Kidney epithelial cell (primary cell): ENCODE measurements at regions not wholly inside any gene's neighbourhood (a gene's known extent, or its start where the extent isn't known, plus 50 kb on each side); places are given as distances from the start of the nearest gene placed in this dataset.

Source experiments
- DNase-seq: peaks from one replicate; pipeline ENCODE4 v3.0.0-alpha.2; 2010; ENCODE audit warnings: low read depth
- H3K27me3 ChIP-seq: 2 replicates; pipeline ENCODE4 v1.6.0; 2011; ENCODE audit warnings: low read length; ENCODE audit not compliant: control insufficient read depth, insufficient read depth
- H3K36me3 ChIP-seq: 2 replicates; pipeline ENCODE4 v1.5.1; 2011; ENCODE audit warnings: low read length; ENCODE audit not compliant: control insufficient read depth, insufficient read depth
- H3K4me3 ChIP-seq: 2 replicates; pipeline ENCODE4 v1.5.1; 2011; ENCODE audit warnings: low read depth, mild to moderate bottlenecking, control low read depth, low read length
- TF ChIP-seq, protein P1 (sequence below): IDR thresholded peaks from 2 replicates; pipeline ENCODE4 v1.5.1; 2011; ENCODE audit warnings: mild to moderate bottlenecking, moderate library complexity, low read length, control low read depth, inconsistent platforms; ENCODE audit not compliant: insufficient read depth, poor library complexity, severe bottlenecking

DNA sequence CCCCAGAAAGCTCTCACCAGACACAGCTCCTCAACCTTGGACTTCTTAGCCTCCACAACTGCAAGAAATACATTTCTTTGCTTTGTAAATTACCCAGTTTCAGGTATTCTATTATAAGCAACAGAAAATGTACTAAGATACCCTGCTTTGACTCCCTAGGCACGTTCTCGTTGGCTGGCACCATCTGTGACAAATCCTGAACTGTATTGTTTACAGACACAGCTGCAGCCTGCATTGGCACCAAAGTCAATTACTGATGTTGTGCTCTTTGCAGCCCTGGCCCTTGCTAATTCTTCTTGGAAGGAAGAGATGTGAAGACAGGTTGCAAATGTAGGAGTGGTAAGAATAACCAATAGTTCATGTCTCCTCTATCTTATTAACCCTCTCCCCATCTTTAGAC lies 72.7 kb upstream of the FAM136A start:
- no peak for DNase-seq
- TF ChIP-seq, protein P1, sequence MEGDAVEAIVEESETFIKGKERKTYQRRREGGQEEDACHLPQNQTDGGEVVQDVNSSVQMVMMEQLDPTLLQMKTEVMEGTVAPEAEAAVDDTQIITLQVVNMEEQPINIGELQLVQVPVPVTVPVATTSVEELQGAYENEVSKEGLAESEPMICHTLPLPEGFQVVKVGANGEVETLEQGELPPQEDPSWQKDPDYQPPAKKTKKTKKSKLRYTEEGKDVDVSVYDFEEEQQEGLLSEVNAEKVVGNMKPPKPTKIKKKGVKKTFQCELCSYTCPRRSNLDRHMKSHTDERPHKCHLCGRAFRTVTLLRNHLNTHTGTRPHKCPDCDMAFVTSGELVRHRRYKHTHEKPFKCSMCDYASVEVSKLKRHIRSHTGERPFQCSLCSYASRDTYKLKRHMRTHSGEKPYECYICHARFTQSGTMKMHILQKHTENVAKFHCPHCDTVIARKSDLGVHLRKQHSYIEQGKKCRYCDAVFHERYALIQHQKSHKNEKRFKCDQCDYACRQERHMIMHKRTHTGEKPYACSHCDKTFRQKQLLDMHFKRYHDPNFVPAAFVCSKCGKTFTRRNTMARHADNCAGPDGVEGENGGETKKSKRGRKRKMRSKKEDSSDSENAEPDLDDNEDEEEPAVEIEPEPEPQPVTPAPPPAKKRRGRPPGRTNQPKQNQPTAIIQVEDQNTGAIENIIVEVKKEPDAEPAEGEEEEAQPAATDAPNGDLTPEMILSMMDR = no peak

DNA sequence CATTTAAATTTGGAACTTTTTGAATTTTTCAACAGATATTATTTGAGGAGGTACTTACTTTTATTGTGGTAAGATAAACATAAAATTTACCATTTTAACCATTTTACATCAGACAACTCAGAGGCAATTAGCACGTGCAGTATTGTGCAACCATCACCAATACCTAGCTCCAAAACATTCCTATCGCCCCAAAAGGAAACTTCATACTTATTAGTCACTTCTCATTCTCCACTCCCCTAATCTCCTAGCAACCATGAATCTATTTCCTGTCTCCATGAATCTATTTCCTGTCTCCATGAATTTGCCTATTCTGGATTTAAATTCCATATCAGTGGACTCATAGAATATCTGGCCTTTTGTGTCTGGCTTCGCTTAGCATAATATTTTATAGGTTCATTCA lies 69.9 kb upstream of the FAM136A start:
- peak; percentile 32 for DNase-seq
- Histone ChIP-seq H3K4me3 (no peak overlapping the region), H3K27me3 (no peaks in the 10 kb centered on the region), H3K36me3 (no peaks in the 10 kb centered on the region)
- TF ChIP-seq, protein P1 = no peak

More for the DNA sequence above, 72.7 kb upstream of the FAM136A start:
- H3K27me3 ChIP-seq = no peaks in the 10 kb centered on the region
- H3K4me3 ChIP-seq = no peak overlapping the region
- H3K36me3 ChIP-seq = no peaks in the 10 kb centered on the region

DNA sequence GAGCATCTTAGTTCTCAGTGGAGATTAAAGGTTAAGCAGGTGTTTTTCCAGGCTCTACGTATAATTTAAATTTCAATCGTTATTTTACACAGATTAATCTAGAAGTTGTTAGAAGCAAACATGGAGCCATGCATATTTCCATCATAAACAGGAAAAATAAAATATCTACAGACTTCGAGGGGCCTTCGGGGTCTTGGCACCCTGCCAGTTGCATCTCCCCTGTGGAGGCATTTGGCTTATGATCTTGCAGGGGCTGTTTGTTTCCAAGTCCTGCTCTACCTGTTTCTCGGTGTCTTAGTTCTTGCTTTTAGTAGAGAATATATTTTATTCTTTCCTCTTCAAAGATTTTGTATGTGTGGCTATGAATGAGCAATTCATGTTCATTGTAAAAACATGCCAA lies 67.2 kb upstream of the FAM136A start:
- Histone ChIP-seq H3K36me3 (no peaks in the 10 kb centered on the region), H3K4me3 (no peak overlapping the region), H3K27me3 (no peaks in the 10 kb centered on the region)
- no peak for DNase-seq
- TF ChIP-seq, protein P1 = no peak

DNA sequence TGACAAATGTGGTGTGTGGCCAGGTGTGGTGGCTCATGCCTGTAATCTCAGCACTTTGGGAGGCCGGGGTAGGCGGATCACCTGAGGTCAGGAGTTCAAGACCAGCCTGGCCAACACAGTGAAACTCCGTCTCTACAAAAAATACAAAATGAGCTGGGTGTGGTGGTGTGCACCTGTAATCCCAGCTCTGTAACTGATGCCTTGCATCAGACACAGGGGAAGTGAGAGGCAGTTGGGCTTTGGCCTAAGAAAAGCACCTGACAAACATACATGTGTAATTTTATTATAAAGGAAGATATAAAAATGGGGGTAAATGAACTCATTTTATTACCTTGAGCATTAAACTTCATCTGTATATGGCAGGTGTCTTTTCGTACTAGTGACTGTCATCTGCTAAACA lies 66.7 kb upstream of the FAM136A start:
- DNase-seq = no peak
- Histone ChIP-seq H3K27me3 (no peaks in the 10 kb centered on the region), H3K36me3 (no peaks in the 10 kb centered on the region), H3K4me3 (no peak overlapping the region)
- TF ChIP-seq, protein P1 = no peak

DNA sequence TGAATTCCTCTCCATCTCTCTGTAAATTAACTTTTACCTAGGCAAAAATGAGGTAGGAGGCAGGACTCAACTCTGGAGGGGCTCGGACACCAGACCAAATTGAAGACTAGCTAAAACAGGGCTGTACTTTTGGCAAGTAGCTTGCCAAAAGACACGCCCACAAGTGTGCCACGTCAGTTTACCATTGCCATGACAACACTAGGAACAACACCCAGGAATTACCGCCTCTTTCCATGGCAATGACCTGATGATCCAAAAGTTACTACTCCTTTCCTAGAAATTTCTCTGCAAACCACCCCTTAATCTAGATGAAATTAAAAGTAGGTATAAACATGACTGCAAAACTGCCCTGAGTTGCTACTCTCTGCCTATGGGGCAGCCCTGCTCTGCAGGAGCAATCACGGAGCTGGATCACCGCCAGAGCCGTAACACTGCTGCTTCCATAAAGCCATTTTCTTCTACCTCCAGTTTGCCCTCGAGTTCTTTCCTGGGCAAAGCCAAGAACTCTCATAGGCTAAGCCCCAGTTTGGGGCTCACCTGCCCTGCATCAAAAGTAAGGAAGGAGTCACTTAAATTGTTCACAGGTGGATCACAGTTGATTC lies 66.0 kb upstream of the FAM136A start:
- Histone ChIP-seq H3K4me3 (no peak overlapping the region), H3K27me3 (no peaks in the 10 kb centered on the region)
- DNase-seq = no peak

More for the DNA sequence above, 66.0 kb upstream of the FAM136A start:
- no peaks in the 10 kb centered on the region for H3K36me3 ChIP-seq
- TF ChIP-seq, protein P1 = no peak
